AG04449 (cell line): ENCODE measurements at regions not wholly inside any gene's neighbourhood (a gene's known extent, or its start where the extent isn't known, plus 50 kb on each side); places are given as distances from the start of the nearest gene placed in this dataset.
"Not testable (repeated sequence)": the region's sequence is repeated elsewhere in the genome, so short reads cannot be mapped to it uniquely, and the experiment has no call there.

Experiments used
- CTCF ChIA-PET: fragments of 350-600 bp; formaldehyde crosslinking; extraction: SDS; loops from one replicate; lab custom pipeline; 2021; ENCODE audit warnings: antibody characterized with exemption; lab: Yijun Ruan, JAX
- POLR2A ChIA-PET: fragments of 400-600, 350-600 bp; formaldehyde crosslinking; extraction: SDS; loops from one replicate; lab custom pipeline; 2020; ENCODE audit warnings: antibody characterized with exemption, inconsistent platforms; lab: Yijun Ruan, JAX
- DNase-seq: peaks from one replicate; pipeline ENCODE4 v3.0.0-alpha.2; 2010; ENCODE audit warnings: low read depth, low spot score
- H3K4me3 ChIP-seq: 2 replicates; pipeline ENCODE4 v1.5.1; 2011; ENCODE audit warnings: low read depth, mild to moderate bottlenecking, control low read depth, low read length
- TF ChIP-seq, protein P1 (sequence below): IDR thresholded peaks from one replicate; pipeline ENCODE4 v1.5.1; 2011; ENCODE audit warnings: mild to moderate bottlenecking, moderate library complexity, low read length, control low read depth, inconsistent platforms; ENCODE audit not compliant: insufficient read depth; ENCODE audit errors: missing control alignments

DNA sequence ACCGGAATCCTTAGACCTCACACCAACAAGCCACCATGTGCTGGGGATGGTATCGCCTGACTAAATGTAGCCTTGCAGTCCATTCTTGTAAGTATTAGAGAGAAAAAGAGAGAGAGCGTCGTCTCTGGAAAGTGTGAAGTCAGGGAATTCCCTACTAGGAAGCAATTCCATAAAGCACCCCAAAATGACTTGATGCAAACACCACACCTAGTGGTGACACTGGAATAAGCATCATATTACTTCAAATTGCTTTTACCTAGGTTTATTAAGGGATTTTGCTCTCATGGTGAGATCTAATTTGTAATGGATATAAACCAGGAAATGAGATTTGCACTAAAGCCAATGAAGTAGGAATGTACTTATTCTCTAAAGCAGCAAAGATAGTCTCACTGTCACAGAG is 111.4 kb upstream of the METTL9 start:
- H3K4me3 ChIP-seq, DNase-seq, CTCF ChIA-PET, POLR2A ChIA-PET: not testable (repeated sequence)

- H3K4me3 ChIP-seq, POLR2A ChIA-PET, DNase-seq, CTCF ChIA-PET: not testable (repeated sequence)
These were observed 100.3 kb upstream of the METTL9 start for GRCh38 chr16:21499046-21499445.

GRCh38 chr16:21501223-21501868 is 98.0 kb upstream of the METTL9 start:
- H3K4me3 ChIP-seq = peak overlapping the region; percentile 67
- POLR2A ChIA-PET = interaction anchor here (0.7 kb wide), 1 partner anchor 24 kb away, joined by 3 read pairs; no protein-coding TSS in a partner anchor
- CTCF ChIA-PET, DNase-seq: not testable (repeated sequence)

GRCh38 chr16:21501869-21502667 is 97.3 kb upstream of the METTL9 start:
- CTCF ChIA-PET = no interaction called here

GRCh38 chr16:21503574-21503920 is 95.8 kb upstream of the METTL9 start:
- H3K4me3 ChIP-seq, CTCF ChIA-PET, DNase-seq, POLR2A ChIA-PET: not testable (repeated sequence)

More at GRCh38 chr16:21501869-21502667, 97.3 kb upstream of the METTL9 start:
- POLR2A ChIA-PET = interaction anchor here (0.7 kb wide), 1 partner anchor 23 kb away, joined by 3 read pairs; no protein-coding TSS in a partner anchor
- TF ChIP-seq, protein P1, sequence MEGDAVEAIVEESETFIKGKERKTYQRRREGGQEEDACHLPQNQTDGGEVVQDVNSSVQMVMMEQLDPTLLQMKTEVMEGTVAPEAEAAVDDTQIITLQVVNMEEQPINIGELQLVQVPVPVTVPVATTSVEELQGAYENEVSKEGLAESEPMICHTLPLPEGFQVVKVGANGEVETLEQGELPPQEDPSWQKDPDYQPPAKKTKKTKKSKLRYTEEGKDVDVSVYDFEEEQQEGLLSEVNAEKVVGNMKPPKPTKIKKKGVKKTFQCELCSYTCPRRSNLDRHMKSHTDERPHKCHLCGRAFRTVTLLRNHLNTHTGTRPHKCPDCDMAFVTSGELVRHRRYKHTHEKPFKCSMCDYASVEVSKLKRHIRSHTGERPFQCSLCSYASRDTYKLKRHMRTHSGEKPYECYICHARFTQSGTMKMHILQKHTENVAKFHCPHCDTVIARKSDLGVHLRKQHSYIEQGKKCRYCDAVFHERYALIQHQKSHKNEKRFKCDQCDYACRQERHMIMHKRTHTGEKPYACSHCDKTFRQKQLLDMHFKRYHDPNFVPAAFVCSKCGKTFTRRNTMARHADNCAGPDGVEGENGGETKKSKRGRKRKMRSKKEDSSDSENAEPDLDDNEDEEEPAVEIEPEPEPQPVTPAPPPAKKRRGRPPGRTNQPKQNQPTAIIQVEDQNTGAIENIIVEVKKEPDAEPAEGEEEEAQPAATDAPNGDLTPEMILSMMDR = no peak
- H3K4me3 ChIP-seq = peak overlapping the region; percentile 67
- DNase-seq = peak; percentile 74

DNA sequence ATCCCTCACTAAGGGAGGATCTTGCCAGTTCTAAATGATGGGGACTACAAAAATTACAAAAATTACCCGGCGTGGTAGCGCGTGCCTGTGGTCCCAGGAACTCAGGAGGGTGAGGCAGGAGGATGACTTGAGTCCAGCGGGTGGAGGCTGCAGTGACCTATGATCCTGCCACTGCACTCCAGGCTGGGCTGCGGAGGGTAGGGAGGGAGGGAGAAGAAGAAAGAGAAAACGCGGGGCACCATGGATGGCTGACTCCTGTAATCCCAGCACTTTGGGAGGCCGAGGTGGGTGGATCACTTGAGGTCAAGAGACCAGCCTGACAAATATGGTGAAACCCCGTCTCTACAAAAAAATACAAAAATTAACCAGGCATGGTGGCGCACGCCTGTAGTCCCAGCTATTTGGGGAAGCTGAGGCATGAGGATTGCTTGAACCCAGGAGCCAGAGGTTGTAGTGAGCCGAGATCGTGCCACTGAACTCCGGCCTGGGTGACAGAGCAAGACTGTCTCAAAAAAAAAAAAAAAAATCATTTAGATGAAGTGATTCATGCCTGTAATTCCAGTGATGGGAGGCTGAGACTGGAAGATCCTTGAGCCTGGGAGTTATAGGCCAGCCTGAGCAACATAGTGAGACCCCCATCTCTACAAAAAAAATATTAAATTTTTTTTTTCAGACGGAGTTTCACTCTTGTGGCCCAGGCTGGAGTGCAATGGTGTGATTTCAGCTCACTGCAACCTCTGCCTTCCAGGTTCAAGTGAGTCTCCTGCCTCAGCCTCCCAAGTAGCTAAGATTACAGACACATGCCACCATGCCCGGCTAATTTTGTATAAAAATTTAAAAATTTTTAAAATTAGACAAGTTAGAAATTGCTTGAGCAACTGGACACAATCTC is 95.2 kb upstream of the METTL9 start:
- POLR2A ChIA-PET, H3K4me3 ChIP-seq, DNase-seq, CTCF ChIA-PET: not testable (repeated sequence)

GRCh38 chr16:21505751-21506520 is 93.4 kb upstream of the METTL9 start:
- H3K4me3 ChIP-seq, POLR2A ChIA-PET, CTCF ChIA-PET, DNase-seq: not testable (repeated sequence)

DNA sequence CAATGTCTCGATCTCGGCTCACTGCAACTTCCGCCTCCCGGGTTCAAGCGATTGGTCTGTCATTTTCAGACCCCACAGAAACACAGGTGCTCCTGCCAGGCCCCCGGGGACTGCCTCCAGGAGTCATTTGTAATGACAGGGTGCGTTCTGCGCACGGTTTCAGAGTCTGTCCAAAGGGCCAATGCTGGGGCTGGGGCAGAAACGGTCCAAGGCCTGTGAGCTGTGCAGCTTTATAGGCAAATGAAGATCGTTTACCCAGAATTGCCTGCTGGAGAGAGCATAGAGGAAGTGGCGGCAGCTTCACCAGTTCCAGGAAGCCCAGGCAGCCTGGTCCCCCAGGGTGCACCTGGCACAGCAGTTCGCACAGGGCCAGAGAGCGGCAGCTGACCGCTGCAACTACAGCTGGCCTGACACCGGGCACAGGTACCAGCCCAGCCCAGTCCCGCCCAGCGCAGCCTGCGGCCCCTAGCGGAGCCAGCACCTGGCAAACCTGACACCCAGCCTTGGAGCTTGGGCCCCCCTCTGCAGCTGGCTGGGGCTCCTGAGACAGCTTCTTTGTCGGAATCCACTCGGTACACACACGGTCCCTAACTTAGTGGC is 92.4 kb upstream of the METTL9 start:
- DNase-seq, CTCF ChIA-PET, H3K4me3 ChIP-seq, POLR2A ChIA-PET: not testable (repeated sequence)

DNA sequence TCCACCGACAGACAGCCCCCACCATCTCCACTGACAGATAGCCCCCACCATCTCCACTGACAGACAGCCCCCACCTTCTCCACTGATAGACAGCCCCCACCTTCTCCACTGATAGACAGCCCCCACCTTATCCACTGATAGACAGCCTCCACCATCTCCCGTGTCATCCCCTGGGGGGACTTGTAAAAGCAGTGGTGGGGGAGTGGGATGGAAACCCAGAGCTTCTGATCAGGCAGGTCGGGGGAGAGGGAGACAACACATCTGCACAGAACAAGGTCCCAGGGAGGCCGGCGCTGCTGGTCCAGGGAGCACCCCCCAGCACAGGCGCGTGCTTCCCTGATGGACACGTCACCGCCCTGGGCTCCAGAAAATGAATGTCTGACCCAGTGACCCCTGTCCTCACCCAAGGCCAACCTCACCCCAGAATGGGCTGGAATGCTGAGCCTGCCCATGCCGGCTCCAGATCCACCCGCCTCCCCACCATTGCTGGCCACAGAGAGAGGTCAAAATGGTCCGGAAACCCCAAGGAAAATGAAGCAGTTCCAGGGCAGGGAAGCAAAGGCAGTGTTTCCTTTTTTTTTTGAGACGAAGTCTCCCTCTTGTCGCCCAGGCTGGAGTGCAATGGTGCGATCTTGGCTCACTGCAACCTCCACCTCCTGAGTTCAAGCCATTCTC is 91.6 kb upstream of the METTL9 start:
- H3K4me3 ChIP-seq, POLR2A ChIA-PET, CTCF ChIA-PET: not testable (repeated sequence)

DNA sequence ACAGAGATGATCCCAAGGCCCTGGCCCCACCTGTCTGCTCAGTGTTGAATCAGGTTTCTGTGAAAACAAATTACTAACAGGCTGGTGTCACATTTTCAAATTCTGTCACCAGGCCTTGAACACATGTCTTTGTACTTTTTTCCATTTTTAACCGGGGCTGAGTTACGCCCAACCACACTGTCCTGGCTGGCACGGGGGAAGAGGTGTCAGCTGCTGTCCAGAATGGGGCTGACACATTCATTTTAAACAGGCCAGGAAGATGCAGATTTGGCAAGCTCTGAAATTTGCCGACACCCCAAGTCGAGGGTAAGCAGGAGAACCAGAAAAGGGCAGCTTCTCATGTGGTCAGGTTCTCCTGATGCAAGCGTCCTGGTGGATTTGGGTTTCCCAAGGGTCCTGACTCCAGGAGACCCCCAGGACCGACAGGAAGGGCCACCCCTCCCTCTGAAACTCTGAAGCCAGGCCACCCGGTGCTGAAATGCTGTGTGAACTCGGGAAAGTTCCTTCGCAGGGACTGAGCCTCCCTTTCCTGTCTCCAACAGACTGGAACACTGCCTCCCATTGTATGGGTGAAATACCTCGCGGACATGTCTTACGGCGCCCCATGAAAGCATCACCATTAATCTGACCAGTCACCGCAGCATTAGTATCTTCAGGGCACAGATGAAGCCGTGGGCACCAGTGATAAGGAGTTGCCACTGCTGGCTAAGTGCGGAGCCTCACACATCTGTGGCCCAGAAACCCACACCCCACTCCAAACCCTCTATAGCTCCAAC is 90.5 kb upstream of the METTL9 start:
- H3K4me3 ChIP-seq, DNase-seq, CTCF ChIA-PET, POLR2A ChIA-PET: not testable (repeated sequence)

More for the DNA sequence above, 91.6 kb upstream of the METTL9 start:
- DNase-seq = not testable (repeated sequence)

DNA sequence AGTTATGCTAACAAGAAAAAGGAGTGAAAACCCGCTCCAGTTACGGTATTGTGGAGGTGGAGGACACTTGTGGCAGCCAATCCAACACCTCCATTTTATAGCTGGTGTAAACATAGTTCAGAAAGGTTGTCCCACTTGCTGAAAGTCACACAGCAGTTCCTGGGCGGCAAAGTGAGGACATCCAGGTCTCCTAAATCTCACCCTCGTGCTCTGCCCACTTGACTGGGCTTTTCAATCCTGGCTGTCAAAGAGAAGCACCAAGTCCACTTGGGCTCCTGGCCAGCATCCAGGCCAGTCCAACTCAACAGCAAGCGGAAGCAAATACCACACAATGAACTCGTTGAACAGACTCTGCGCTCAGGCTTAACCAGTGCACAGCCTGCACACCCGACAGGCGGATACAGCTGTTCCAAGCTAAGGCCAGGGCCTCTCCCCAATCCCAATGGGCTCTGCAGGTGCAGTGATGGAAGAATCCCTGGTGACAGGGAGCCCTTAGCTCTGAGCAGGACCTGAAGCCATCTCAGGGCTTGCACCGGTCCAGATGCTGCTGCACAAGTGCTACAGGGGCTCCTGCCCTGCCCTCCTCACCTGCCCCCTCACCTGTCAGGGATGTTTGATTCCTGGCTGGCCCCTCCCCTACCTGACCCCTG is 89.8 kb upstream of the METTL9 start:
- CTCF ChIA-PET, H3K4me3 ChIP-seq, DNase-seq: not testable (repeated sequence)
- POLR2A ChIA-PET = interaction anchor here (1.6 kb wide), 1 partner anchor 11 kb away, joined by 6 read pairs; no protein-coding TSS in a partner anchor

- DNase-seq, CTCF ChIA-PET, H3K4me3 ChIP-seq: not testable (repeated sequence)
- POLR2A ChIA-PET = interaction anchor here (1.6 kb wide), 1 partner anchor 9 kb away, joined by 6 read pairs; no protein-coding TSS in a partner anchor
These were observed 88.5 kb upstream of the METTL9 start for GRCh38 chr16:21510869-21511255.
